NCI-H2081 treated with DMSO at 0.1 percent for 48 hours (cell line): ENCODE measurements at regions not wholly inside any gene's neighbourhood (a gene's known extent, or its start where the extent isn't known, plus 50 kb on each side); places are given as distances from the start of the nearest gene placed in this dataset.

Experiments
- DNase-seq: peaks from one replicate; lab custom pipeline; 2025; lab: John Stamatoyannopoulos, UW

GRCh38 chr4:3704669-3705068 is 61.5 kb upstream of the ADRA2C start:
- no peak for DNase-seq

- no peak for DNase-seq
Observed at GRCh38 chr4:3703677-3704521, 62.3 kb upstream of the ADRA2C start.

- DNase-seq: no peak
Observed at GRCh38 chr4:3703343-3703676, 62.9 kb upstream of the ADRA2C start.

GRCh38 chr4:3702561-3703221 is 63.5 kb upstream of the ADRA2C start:
- no peak for DNase-seq

- DNase-seq: no peak
Observed at GRCh38 chr4:3701736-3702560, 64.2 kb upstream of the ADRA2C start.

GRCh38 chr4:3701271-3701734 is 64.9 kb upstream of the ADRA2C start:
- no peak for DNase-seq

- no peak for DNase-seq
Observed at GRCh38 chr4:3700736-3701135, 65.4 kb upstream of the ADRA2C start.

- DNase-seq: no peak
Observed at GRCh38 chr4:3700223-3700622, 66.0 kb upstream of the ADRA2C start.

GRCh38 chr4:3699678-3700077 is 66.5 kb upstream of the ADRA2C start:
- no peak for DNase-seq

- DNase-seq: no peak
Observed at GRCh38 chr4:3699261-3699660, 66.9 kb upstream of the ADRA2C start.

GRCh38 chr4:3697033-3697432 is 69.2 kb upstream of the ADRA2C start:
- DNase-seq: no peak

GRCh38 chr4:3690551-3691152 is 75.5 kb upstream of the ADRA2C start:
- no peak for DNase-seq

GRCh38 chr4:3689576-3690550 is 76.3 kb upstream of the ADRA2C start:
- no peak for DNase-seq

- no peak for DNase-seq
Observed at GRCh38 chr4:3689006-3689405, 77.2 kb upstream of the ADRA2C start.

- no peak for DNase-seq
Observed at GRCh38 chr4:3688018-3688998, 77.9 kb upstream of the ADRA2C start.

GRCh38 chr4:3687538-3687937 is 78.6 kb upstream of the ADRA2C start:
- no peak for DNase-seq

- no peak for DNase-seq
Observed at GRCh38 chr4:3686753-3687152, 79.4 kb upstream of the ADRA2C start.

- no peak for DNase-seq
Observed at GRCh38 chr4:3685081-3685645, 81.0 kb upstream of the ADRA2C start.

GRCh38 chr4:3684546-3684945 is 81.6 kb upstream of the ADRA2C start:
- DNase-seq: no peak
